GM23338 (cell line): ENCODE measurements at regions not wholly inside any gene's neighbourhood (a gene's known extent, or its start where the extent isn't known, plus 50 kb on each side); places are given as distances from the start of the nearest gene placed in this dataset.

Experiments
- CREB1 ChIP-seq: fragments of 250-450 bp; sonication (Bioruptor Pico); IDR thresholded peaks from 2 replicates; pipeline ENCODE4 v1.5.0; 2020; ENCODE audit warnings: low read depth, mild to moderate bottlenecking, moderate library complexity
- CTCF ChIP-seq, 2 experiments: fragments of 200-600 bp in 1 of 2; sonication (generic) in 1 of 2; conservative IDR thresholded peaks; 2 replicates each; pipeline versions ENCODE4 v1.5.1 to v1.6.1; 2016 to 2017; ENCODE audit warnings: antibody characterized with exemption in 2 of 2, low read depth in 2 of 2, mild to moderate bottlenecking in 2 of 2, moderate library complexity in 1 of 2
- ETS1 ChIP-seq: IDR thresholded peaks from 2 replicates; pipeline ENCODE4 v1.6.1; 2016; ENCODE audit warnings: antibody characterized with exemption
- EZH2 ChIP-seq: fragments of 200-600 bp; sonication (generic); IDR thresholded peaks from one replicate; pipeline ENCODE4 v1.8.0; 2017; ENCODE audit warnings: antibody characterized with exemption, mild to moderate bottlenecking, low read depth; ENCODE audit not compliant: unreplicated experiment
- EZH2phosphoT487 ChIP-seq: fragments of 200-600 bp; sonication (generic); IDR thresholded peaks from one replicate; pipeline ENCODE4 v1.8.1; 2018; ENCODE audit warnings: antibody characterized with exemption; ENCODE audit not compliant: unreplicated experiment
- POLR2AphosphoS5 ChIP-seq: IDR thresholded peaks from 2 replicates; pipeline ENCODE4 v1.6.1; 2016; ENCODE audit warnings: antibody characterized with exemption, low read depth
- REST ChIP-seq: IDR thresholded peaks from one replicate; pipeline ENCODE4 v1.6.1; 2018; ENCODE audit warnings: antibody characterized with exemption; ENCODE audit not compliant: unreplicated experiment
- ZNF331 ChIP-seq: fragments of 250-450 bp; sonication (Bioruptor Pico); IDR thresholded peaks from 2 replicates; pipeline ENCODE4 v1.5.0; 2020; ENCODE audit warnings: low read depth, mild to moderate bottlenecking, moderate library complexity
- TF ChIP-seq, protein P1 (sequence below): fragments of 250-450 bp; sonication (Bioruptor Pico); IDR thresholded peaks from 2 replicates; pipeline ENCODE4 v1.5.0; 2020; ENCODE audit warnings: mild to moderate bottlenecking, moderate library complexity

DNA sequence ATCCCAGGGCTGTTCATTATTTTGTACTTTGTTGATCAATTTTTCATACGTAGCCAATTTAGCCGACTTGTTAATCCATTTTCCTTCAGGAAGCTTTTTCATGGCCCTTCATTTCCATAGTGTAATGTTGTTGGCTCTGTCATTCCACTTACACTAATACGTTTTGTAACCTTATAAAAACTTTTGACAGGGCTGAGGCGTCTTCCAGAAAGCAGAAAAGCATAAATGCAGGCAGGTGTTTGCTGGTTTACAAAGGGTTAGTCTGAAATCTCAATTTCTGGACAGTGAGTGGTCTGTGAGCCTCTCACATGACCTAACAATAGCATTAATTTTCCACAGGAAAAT is 444.0 kb downstream of the OTOL1 start:
- TF ChIP-seq CTCF (conservative IDR thresholded peaks at IDR 0.05; ENCODE audit: low read depth in 2 of 2) (no peak), EZH2phosphoT487 (no peak), REST (no peak), EZH2 (no peak), CREB1 (no peak), POLR2AphosphoS5 (no peak), ZNF331 (CRISPR knock-in tag) (no peak), ETS1 (no peak)
- TF ChIP-seq, protein P1, sequence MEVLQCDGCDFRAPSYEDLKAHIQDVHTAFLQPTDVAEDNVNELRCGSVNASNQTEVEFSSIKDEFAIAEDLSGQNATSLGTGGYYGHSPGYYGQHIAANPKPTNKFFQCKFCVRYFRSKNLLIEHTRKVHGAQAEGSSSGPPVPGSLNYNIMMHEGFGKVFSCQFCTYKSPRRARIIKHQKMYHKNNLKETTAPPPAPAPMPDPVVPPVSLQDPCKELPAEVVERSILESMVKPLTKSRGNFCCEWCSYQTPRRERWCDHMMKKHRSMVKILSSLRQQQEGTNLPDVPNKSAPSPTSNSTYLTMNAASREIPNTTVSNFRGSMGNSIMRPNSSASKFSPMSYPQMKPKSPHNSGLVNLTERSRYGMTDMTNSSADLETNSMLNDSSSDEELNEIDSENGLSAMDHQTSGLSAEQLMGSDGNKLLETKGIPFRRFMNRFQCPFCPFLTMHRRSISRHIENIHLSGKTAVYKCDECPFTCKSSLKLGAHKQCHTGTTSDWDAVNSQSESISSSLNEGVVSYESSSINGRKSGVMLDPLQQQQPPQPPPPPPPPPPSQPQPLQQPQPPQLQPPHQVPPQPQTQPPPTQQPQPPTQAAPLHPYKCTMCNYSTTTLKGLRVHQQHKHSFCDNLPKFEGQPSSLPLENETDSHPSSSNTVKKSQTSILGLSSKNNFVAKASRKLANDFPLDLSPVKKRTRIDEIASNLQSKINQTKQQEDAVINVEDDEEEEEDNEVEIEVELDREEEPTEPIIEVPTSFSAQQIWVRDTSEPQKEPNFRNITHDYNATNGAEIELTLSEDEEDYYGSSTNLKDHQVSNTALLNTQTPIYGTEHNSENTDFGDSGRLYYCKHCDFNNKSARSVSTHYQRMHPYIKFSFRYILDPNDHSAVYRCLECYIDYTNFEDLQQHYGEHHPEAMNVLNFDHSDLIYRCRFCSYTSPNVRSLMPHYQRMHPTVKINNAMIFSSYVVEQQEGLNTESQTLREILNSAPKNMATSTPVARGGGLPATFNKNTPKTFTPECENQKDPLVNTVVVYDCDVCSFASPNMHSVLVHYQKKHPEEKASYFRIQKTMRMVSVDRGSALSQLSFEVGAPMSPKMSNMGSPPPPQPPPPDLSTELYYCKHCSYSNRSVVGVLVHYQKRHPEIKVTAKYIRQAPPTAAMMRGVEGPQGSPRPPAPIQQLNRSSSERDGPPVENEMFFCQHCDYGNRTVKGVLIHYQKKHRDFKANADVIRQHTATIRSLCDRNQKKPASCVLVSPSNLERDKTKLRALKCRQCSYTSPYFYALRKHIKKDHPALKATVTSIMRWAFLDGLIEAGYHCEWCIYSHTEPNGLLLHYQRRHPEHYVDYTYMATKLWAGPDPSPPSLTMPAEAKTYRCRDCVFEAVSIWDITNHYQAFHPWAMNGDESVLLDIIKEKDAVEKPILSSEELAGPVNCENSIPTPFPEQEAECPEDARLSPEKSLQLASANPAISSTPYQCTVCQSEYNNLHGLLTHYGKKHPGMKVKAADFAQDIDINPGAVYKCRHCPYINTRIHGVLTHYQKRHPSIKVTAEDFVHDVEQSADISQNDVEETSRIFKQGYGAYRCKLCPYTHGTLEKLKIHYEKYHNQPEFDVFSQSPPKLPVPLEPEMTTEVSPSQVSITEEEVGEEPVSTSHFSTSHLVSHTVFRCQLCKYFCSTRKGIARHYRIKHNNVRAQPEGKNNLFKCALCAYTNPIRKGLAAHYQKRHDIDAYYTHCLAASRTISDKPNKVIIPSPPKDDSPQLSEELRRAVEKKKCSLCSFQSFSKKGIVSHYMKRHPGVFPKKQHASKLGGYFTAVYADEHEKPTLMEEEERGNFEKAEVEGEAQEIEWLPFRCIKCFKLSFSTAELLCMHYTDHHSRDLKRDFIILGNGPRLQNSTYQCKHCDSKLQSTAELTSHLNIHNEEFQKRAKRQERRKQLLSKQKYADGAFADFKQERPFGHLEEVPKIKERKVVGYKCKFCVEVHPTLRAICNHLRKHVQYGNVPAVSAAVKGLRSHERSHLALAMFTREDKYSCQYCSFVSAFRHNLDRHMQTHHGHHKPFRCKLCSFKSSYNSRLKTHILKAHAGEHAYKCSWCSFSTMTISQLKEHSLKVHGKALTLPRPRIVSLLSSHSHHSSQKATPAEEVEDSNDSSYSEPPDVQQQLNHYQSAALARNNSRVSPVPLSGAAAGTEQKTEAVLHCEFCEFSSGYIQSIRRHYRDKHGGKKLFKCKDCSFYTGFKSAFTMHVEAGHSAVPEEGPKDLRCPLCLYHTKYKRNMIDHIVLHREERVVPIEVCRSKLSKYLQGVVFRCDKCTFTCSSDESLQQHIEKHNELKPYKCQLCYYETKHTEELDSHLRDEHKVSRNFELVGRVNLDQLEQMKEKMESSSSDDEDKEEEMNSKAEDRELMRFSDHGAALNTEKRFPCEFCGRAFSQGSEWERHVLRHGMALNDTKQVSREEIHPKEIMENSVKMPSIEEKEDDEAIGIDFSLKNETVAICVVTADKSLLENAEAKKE (CRISPR knock-in tag) = no peak
